HG02642 (cell line): ENCODE measurements at regions not wholly inside any gene's neighbourhood (a gene's known extent, or its start where the extent isn't known, plus 50 kb on each side); places are given as distances from the start of the nearest gene placed in this dataset.
"Not testable (repeated sequence)": the region's sequence is repeated elsewhere in the genome, so short reads cannot be mapped to it uniquely, and the experiment has no call there.

Source experiments
- ATAC-seq: cut with Tn5 transposase; IDR thresholded peaks from one replicate; pipeline ENCODE4 v1.9.1; 2021; ENCODE audit warnings: mild to moderate bottlenecking; ENCODE audit not compliant: unreplicated experiment, poor library complexity

- no peak for ATAC-seq
Measured at GRCh38 chr12:38477340-38478090, 160.9 kb downstream of the ALG10B start.

GRCh38 chr12:38480594-38480993, 164.0 kb downstream of the ALG10B start:
- no peak for ATAC-seq

- no peak for ATAC-seq
Measured at GRCh38 chr12:38484821-38485449, 168.4 kb downstream of the ALG10B start.

GRCh38 chr12:38488866-38489265, 172.3 kb downstream of the ALG10B start:
- no peak for ATAC-seq

- no peak for ATAC-seq
Measured at GRCh38 chr12:38490073-38490472, 173.5 kb downstream of the ALG10B start.

- ATAC-seq, result no peak
Measured at GRCh38 chr12:38490941-38491340, 174.4 kb downstream of the ALG10B start.

GRCh38 chr12:38501481-38501880, 184.9 kb downstream of the ALG10B start:
- no peak for ATAC-seq

GRCh38 chr12:38501991-38502390, 185.4 kb downstream of the ALG10B start:
- ATAC-seq, result no peak

- no peak for ATAC-seq
Measured at GRCh38 chr12:38502415-38502814, 185.8 kb downstream of the ALG10B start.

GRCh38 chr12:38507839-38508238, 191.3 kb downstream of the ALG10B start:
- ATAC-seq, result no peak

GRCh38 chr12:38508246-38508645, 191.7 kb downstream of the ALG10B start:
- no peak for ATAC-seq

GRCh38 chr12:38515912-38516311, 199.3 kb downstream of the ALG10B start:
- ATAC-seq, result no peak

- no peak for ATAC-seq
Measured at GRCh38 chr12:38516418-38516817, 199.8 kb downstream of the ALG10B start.

- no peak for ATAC-seq
Measured at GRCh38 chr12:38523920-38524319, 207.3 kb downstream of the ALG10B start.

- no peak for ATAC-seq
Measured at GRCh38 chr12:38527631-38528030, 211.1 kb downstream of the ALG10B start.

GRCh38 chr12:38528527-38528926, 212.0 kb downstream of the ALG10B start:
- ATAC-seq, result no peak

GRCh38 chr12:38529281-38529680, 212.7 kb downstream of the ALG10B start:
- ATAC-seq, result not testable (repeated sequence)

- no peak for ATAC-seq
Measured at GRCh38 chr12:38538319-38538718, 221.7 kb downstream of the ALG10B start.

GRCh38 chr12:38540156-38540555, 223.6 kb downstream of the ALG10B start:
- ATAC-seq, result no peak

GRCh38 chr12:38541849-38542248, 225.3 kb downstream of the ALG10B start:
- ATAC-seq, result no peak

GRCh38 chr12:38543151-38543550, 226.6 kb downstream of the ALG10B start:
- ATAC-seq, result no peak
